Subcutaneous abdominal adipose tissue (tissue), 5 donors: ENCODE measurements at regions not wholly inside any gene's neighbourhood (a gene's known extent, or its start where the extent isn't known, plus 50 kb on each side); places are given as distances from the start of the nearest gene placed in this dataset.

ENCODE experiments used
- H3K27ac ChIP-seq: one replicate; pipeline ENCODE4 v1.7.0; 2013; ENCODE audit warnings: low read depth, mild to moderate bottlenecking, inconsistent platforms, low read length, moderate library complexity
- H3K27me3 ChIP-seq, 5 donors: one replicate each; pipeline ENCODE4 v1.7.0; 2013; ENCODE audit warnings: low read length in 5 of 5, inconsistent platforms in 1 of 5; ENCODE audit not compliant: control insufficient read depth in 5 of 5, insufficient read depth in 4 of 5
- H3K36me3 ChIP-seq, 5 donors: one replicate each; pipeline ENCODE4 v1.7.0; 2013; ENCODE audit warnings: low read length in 5 of 5; ENCODE audit not compliant: control insufficient read depth in 5 of 5, insufficient read depth in 5 of 5
- H3K4me1 ChIP-seq, 5 donors: one replicate each; pipeline ENCODE4 v1.7.0; 2013; ENCODE audit warnings: low read length in 5 of 5, mild to moderate bottlenecking in 3 of 5, moderate library complexity in 1 of 5; ENCODE audit not compliant: control insufficient read depth in 5 of 5, insufficient read depth in 5 of 5
- H3K4me3 ChIP-seq, 5 donors: one replicate each; pipeline ENCODE4 v1.7.0; 2013; ENCODE audit warnings: low read length in 5 of 5, low read depth in 1 of 5
- H3K9ac ChIP-seq, 5 donors: one replicate each; pipeline ENCODE4 v1.7.0; 2013; ENCODE audit warnings: low read length in 5 of 5, mild to moderate bottlenecking in 4 of 5, moderate library complexity in 3 of 5
- H3K9me3 ChIP-seq, 5 donors: one replicate each; pipeline ENCODE4 v1.7.0; 2013; ENCODE audit warnings: low read length in 5 of 5; ENCODE audit not compliant: control insufficient read depth in 5 of 5
- donor health status: healthy.
- donor health status: healthy.
- donor health status: healthy.
- donor health status: healthy.
- donor health status: healthy.

- H3K4me3 ChIP-seq, result no peak overlapping the region
- no peaks in the 10 kb centered on the region for H3K36me3 ChIP-seq
- no peak overlapping the region for H3K27ac ChIP-seq
- H3K9ac ChIP-seq, result no peak overlapping the region
- H3K27me3 ChIP-seq, result peaks cover 0 to 3% (median 0%) of the 10 kb centered on the region in 5 donors
- no peaks in the 10 kb centered on the region for H3K9me3 ChIP-seq
- H3K4me1 ChIP-seq, result no peaks in the 10 kb centered on the region
Observed at GRCh38 chr15:94177112-94177511, 54.2 kb upstream of the MCTP2 start.

- H3K4me3 ChIP-seq, result no peak overlapping the region
- no peaks in the 10 kb centered on the region for H3K36me3 ChIP-seq
- H3K4me1 ChIP-seq, result no peaks in the 10 kb centered on the region
- H3K9me3 ChIP-seq, result no peaks in the 10 kb centered on the region
- no peak overlapping the region for H3K27ac ChIP-seq
- H3K27me3 ChIP-seq, result no peaks in the 10 kb centered on the region
- no peak overlapping the region for H3K9ac ChIP-seq
Observed at GRCh38 chr15:94175420-94175819, 55.9 kb upstream of the MCTP2 start.

- no peak overlapping the region for H3K4me3 ChIP-seq
- no peaks in the 10 kb centered on the region for H3K9me3 ChIP-seq
Observed at GRCh38 chr15:94174399-94174802, 57.0 kb upstream of the MCTP2 start.

DNA sequence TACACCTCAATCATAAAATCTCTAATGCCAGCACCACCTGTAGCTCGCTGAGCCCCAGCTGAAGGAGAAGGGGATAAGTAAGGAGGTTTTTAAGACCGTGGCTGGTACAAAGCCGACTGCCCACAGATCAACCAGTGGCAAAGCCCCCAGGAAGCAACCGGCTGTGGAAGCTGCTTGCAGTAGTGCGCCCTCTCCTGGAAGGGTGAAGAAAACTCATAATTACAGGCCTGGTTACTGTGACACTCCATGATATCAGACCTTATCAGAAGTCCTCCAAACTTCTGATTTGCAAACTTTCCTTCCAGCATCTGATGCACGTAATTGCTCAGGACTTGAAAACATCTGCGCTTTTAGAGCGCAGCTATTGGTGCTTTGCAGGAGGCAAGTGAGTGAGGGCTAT lies 63.1 kb upstream of the MCTP2 start:
- H3K9me3 ChIP-seq, result no peaks in the 10 kb centered on the region
- no peak overlapping the region for H3K9ac ChIP-seq
- H3K4me1 ChIP-seq, result peaks cover 0 to 5% (median 0%) of the 10 kb centered on the region in 5 donors
- no peaks in the 10 kb centered on the region for H3K27me3 ChIP-seq
- no peak overlapping the region for H3K4me3 ChIP-seq
- H3K27ac ChIP-seq, result no peak overlapping the region
- H3K36me3 ChIP-seq, result no peaks in the 10 kb centered on the region

More at GRCh38 chr15:94174399-94174802, 57.0 kb upstream of the MCTP2 start:
- Histone ChIP-seq H3K4me1 (no peaks in the 10 kb centered on the region), H3K9ac (no peak overlapping the region), H3K27ac (no peak overlapping the region), H3K27me3 (no peaks in the 10 kb centered on the region), H3K36me3 (no peaks in the 10 kb centered on the region)

GRCh38 chr15:94164971-94165370 lies 66.4 kb upstream of the MCTP2 start:
- Histone ChIP-seq H3K9ac (no peak overlapping the region), H3K36me3 (no peaks in the 10 kb centered on the region)

DNA sequence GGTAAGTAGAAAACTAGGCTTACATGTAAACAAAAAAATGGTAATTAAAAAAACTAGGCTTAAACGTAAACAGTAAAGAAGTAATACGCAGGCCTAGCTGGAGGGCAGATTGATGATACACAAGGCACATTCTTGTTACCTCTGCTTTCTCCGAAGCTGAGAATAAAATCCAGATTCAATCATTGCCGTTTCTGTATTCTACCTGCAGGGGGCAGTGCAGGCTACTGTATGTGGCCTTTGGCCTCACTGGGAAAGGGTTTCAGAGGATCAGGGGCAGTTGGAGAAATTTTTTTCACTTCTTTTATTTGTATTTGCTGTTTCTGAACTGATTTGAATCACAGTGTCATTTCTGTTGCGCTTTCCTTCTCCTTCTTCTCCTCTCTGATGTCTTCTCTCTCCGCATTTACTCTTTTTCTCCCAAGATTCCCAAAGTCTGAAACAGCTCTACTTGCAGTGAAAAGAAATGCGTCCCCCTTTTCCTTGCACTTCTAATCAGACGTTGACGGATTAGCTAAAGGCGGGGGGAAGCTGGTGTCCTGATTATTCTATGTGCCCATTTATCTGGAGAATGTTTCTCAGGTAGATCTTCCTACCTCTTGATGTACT lies 67.1 kb upstream of the MCTP2 start:
- Histone ChIP-seq H3K9me3 (no peaks in the 10 kb centered on the region), H3K4me3 (no peak overlapping the region), H3K4me1 (peaks cover 0 to 5% (median 0%) of the 10 kb centered on the region in 5 donors), H3K36me3 (no peaks in the 10 kb centered on the region), H3K27me3 (no peaks in the 10 kb centered on the region), H3K9ac (no peak overlapping the region), H3K27ac (no peak overlapping the region)

More at GRCh38 chr15:94164971-94165370, 66.4 kb upstream of the MCTP2 start:
- H3K27ac ChIP-seq, result no peak overlapping the region
- no peaks in the 10 kb centered on the region for H3K27me3 ChIP-seq
- no peak overlapping the region for H3K4me3 ChIP-seq
- H3K9me3 ChIP-seq, result no peaks in the 10 kb centered on the region
- peaks cover 0 to 5% (median 0%) of the 10 kb centered on the region in 5 donors for H3K4me1 ChIP-seq

GRCh38 chr15:94162939-94163338 lies 68.4 kb upstream of the MCTP2 start:
- Histone ChIP-seq H3K9ac (no peak overlapping the region), H3K4me3 (no peak overlapping the region), H3K9me3 (no peaks in the 10 kb centered on the region), H3K36me3 (no peaks in the 10 kb centered on the region), H3K27me3 (no peaks in the 10 kb centered on the region), H3K27ac (no peak overlapping the region), H3K4me1 (peaks cover 0 to 5% (median 0%) of the 10 kb centered on the region in 5 donors)

DNA sequence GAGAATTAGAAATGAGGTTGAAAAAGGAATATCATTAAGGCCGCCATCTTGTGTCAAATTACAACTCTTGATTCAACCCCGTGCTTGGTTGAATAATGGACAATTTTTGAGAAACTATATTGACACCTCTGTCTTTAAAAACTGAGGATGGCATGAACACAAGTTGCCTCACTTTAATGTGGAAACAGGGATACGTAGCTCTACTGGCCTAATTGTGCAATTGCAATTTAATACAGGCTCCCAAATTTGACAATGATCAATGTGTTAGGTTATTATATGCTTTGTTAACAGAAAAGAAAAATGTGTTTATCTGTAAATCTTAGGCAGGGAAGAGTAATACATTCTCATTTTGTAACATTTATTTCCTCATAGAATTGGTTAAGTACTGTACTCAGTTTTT lies 77.1 kb upstream of the MCTP2 start:
- Histone ChIP-seq H3K27ac (no peak overlapping the region), H3K4me1 (no peaks in the 10 kb centered on the region), H3K9me3 (no peaks in the 10 kb centered on the region), H3K27me3 (no peaks in the 10 kb centered on the region), H3K9ac (no peak overlapping the region), H3K36me3 (no peaks in the 10 kb centered on the region), H3K4me3 (no peak overlapping the region)

- H3K9ac ChIP-seq, result no peak overlapping the region
- H3K27me3 ChIP-seq, result no peaks in the 10 kb centered on the region
- no peaks in the 10 kb centered on the region for H3K4me1 ChIP-seq
- no peak overlapping the region for H3K4me3 ChIP-seq
- no peaks in the 10 kb centered on the region for H3K36me3 ChIP-seq
- no peaks in the 10 kb centered on the region for H3K9me3 ChIP-seq
- no peak overlapping the region for H3K27ac ChIP-seq
Observed at GRCh38 chr15:94145046-94145445, 86.3 kb upstream of the MCTP2 start.

DNA sequence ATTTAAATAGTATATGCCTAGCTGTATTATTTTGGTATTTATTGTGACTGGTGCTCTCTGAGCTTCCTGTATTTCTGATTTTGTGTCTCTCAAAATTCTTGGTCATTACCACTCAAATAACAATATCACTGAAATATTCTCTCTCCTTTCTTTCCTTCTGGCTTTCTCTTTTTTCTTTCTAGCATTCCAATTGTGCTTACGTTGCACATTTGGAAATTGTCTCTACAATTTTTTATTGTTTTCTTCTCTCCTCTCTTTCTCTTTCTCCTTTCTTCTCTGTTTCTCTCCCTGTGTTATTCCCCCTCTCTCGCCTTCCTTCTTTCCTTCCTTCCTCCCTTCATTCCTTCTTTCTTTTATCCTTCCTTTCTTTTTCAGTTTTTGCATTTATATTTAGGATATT lies 89.6 kb upstream of the MCTP2 start:
- H3K4me1 ChIP-seq, result no peaks in the 10 kb centered on the region
- H3K27me3 ChIP-seq, result no peaks in the 10 kb centered on the region
- H3K9me3 ChIP-seq, result no peaks in the 10 kb centered on the region
- no peak overlapping the region for H3K9ac ChIP-seq
- H3K4me3 ChIP-seq, result no peak overlapping the region
- no peak overlapping the region for H3K27ac ChIP-seq
- no peaks in the 10 kb centered on the region for H3K36me3 ChIP-seq
